ENCODE measurements at regions not wholly inside any gene's neighbourhood (a gene's known extent, or its start where the extent isn't known, plus 50 kb on each side); places are given as distances from the start of the nearest gene placed in this dataset.

- Histone ChIP-seq H3K4me3 (ENCODE audit: low read length, poor library complexity, severe bottlenecking) (no peak overlapping the region), H3K4me2 (ENCODE audit: low read depth, low read length, poor library complexity, severe bottlenecking) (no peak overlapping the region), H3K9me2 (replicated peaks; ENCODE audit: low read depth, low read length) (no peaks in the 10 kb centered on the region), H2AFZ (ENCODE audit: low read length) (no peak overlapping the region), H3K4me1 (ENCODE audit: insufficient read depth, low read length, poor library complexity, severe bottlenecking) (no peaks in the 10 kb centered on the region), H3F3A (ENCODE audit: low read depth) (no peaks in the 10 kb centered on the region), H3K27me3 (ENCODE audit: insufficient read depth, low read length, poor library complexity, severe bottlenecking) (no peaks in the 10 kb centered on the region), H3K36me3 (ENCODE audit: insufficient read depth, low read length) (no peaks in the 10 kb centered on the region), H3K9me3 (ENCODE audit: insufficient read depth, low read depth, low read length) (no peaks in the 10 kb centered on the region), H4K20me1 (ENCODE audit: insufficient read depth, low read length, poor library complexity, severe bottlenecking) (no peaks in the 10 kb centered on the region), H3K9ac (ENCODE audit: low read depth, low read length, poor library complexity, severe bottlenecking) (no peak overlapping the region), H3K79me2 (ENCODE audit: insufficient read depth, low read length) (no peaks in the 10 kb centered on the region)
- TF ChIP-seq, protein P1, sequence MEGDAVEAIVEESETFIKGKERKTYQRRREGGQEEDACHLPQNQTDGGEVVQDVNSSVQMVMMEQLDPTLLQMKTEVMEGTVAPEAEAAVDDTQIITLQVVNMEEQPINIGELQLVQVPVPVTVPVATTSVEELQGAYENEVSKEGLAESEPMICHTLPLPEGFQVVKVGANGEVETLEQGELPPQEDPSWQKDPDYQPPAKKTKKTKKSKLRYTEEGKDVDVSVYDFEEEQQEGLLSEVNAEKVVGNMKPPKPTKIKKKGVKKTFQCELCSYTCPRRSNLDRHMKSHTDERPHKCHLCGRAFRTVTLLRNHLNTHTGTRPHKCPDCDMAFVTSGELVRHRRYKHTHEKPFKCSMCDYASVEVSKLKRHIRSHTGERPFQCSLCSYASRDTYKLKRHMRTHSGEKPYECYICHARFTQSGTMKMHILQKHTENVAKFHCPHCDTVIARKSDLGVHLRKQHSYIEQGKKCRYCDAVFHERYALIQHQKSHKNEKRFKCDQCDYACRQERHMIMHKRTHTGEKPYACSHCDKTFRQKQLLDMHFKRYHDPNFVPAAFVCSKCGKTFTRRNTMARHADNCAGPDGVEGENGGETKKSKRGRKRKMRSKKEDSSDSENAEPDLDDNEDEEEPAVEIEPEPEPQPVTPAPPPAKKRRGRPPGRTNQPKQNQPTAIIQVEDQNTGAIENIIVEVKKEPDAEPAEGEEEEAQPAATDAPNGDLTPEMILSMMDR (conservative IDR thresholded peaks at IDR 0.05; ENCODE audit: low read length), result no peak
- no peak for TF ChIP-seq EZH2phosphoT487 (IDR thresholded peaks at IDR 0.05; ENCODE audit: borderline replicate concordance)
These were observed 165.0 kb downstream of the MAFB start for GRCh38 chr20:40524071-40524470.

GRCh38 chr20:40522405-40522804, 166.6 kb downstream of the MAFB start:
- no peak overlapping the region for H3K4me3 ChIP-seq (ENCODE audit: low read length, poor library complexity, severe bottlenecking)
- no peaks in the 10 kb centered on the region for H3K4me1 ChIP-seq (ENCODE audit: insufficient read depth, low read length, poor library complexity, severe bottlenecking)
- H2AFZ ChIP-seq (ENCODE audit: low read length), result no peak overlapping the region
- no peaks in the 10 kb centered on the region for H3K9me2 ChIP-seq (replicated peaks; ENCODE audit: low read depth, low read length)
- no peaks in the 10 kb centered on the region for H3K79me2 ChIP-seq (ENCODE audit: insufficient read depth, low read length)
- no peaks in the 10 kb centered on the region for H4K20me1 ChIP-seq (ENCODE audit: insufficient read depth, low read length, poor library complexity, severe bottlenecking)
- H3K27me3 ChIP-seq (ENCODE audit: insufficient read depth, low read length, poor library complexity, severe bottlenecking), result no peaks in the 10 kb centered on the region
- H3K4me2 ChIP-seq (ENCODE audit: low read depth, low read length, poor library complexity, severe bottlenecking), result no peak overlapping the region
- H3K9me3 ChIP-seq (ENCODE audit: insufficient read depth, low read depth, low read length), result no peaks in the 10 kb centered on the region
- no peaks in the 10 kb centered on the region for H3K36me3 ChIP-seq (ENCODE audit: insufficient read depth, low read length)
- no peaks in the 10 kb centered on the region for H3F3A ChIP-seq (ENCODE audit: low read depth)
- H3K9ac ChIP-seq (ENCODE audit: low read depth, low read length, poor library complexity, severe bottlenecking), result no peak overlapping the region
- no peak for TF ChIP-seq EZH2phosphoT487 (IDR thresholded peaks at IDR 0.05; ENCODE audit: borderline replicate concordance)
- TF ChIP-seq, protein P1 (conservative IDR thresholded peaks at IDR 0.05; ENCODE audit: low read length), result no peak

GRCh38 chr20:40521962-40522361, 167.1 kb downstream of the MAFB start:
- H3K79me2 ChIP-seq (ENCODE audit: insufficient read depth, low read length), result no peaks in the 10 kb centered on the region

More at GRCh38 chr20:40521962-40522361, 167.1 kb downstream of the MAFB start:
- no peaks in the 10 kb centered on the region for H3K9me2 ChIP-seq (replicated peaks; ENCODE audit: low read depth, low read length)
- TF ChIP-seq, protein P1 (conservative IDR thresholded peaks at IDR 0.05; ENCODE audit: low read length), result no peak
- TF ChIP-seq EZH2phosphoT487 (IDR thresholded peaks at IDR 0.05; ENCODE audit: borderline replicate concordance), result no peak
- H3K4me2 ChIP-seq (ENCODE audit: low read depth, low read length, poor library complexity, severe bottlenecking), result no peak overlapping the region
- H3K36me3 ChIP-seq (ENCODE audit: insufficient read depth, low read length), result no peaks in the 10 kb centered on the region
- no peaks in the 10 kb centered on the region for H3K9me3 ChIP-seq (ENCODE audit: insufficient read depth, low read depth, low read length)
- H3K27me3 ChIP-seq (ENCODE audit: insufficient read depth, low read length, poor library complexity, severe bottlenecking), result no peaks in the 10 kb centered on the region
- no peak overlapping the region for H2AFZ ChIP-seq (ENCODE audit: low read length)
- no peak overlapping the region for H3K9ac ChIP-seq (ENCODE audit: low read depth, low read length, poor library complexity, severe bottlenecking)
- no peaks in the 10 kb centered on the region for H3K4me1 ChIP-seq (ENCODE audit: insufficient read depth, low read length, poor library complexity, severe bottlenecking)
- no peaks in the 10 kb centered on the region for H4K20me1 ChIP-seq (ENCODE audit: insufficient read depth, low read length, poor library complexity, severe bottlenecking)
- H3K4me3 ChIP-seq (ENCODE audit: low read length, poor library complexity, severe bottlenecking), result no peak overlapping the region
- H3F3A ChIP-seq (ENCODE audit: low read depth), result no peaks in the 10 kb centered on the region
